ENCODE measurements at regions not wholly inside any gene's neighbourhood (a gene's known extent, or its start where the extent isn't known, plus 50 kb on each side); places are given as distances from the start of the nearest gene placed in this dataset.

DNA sequence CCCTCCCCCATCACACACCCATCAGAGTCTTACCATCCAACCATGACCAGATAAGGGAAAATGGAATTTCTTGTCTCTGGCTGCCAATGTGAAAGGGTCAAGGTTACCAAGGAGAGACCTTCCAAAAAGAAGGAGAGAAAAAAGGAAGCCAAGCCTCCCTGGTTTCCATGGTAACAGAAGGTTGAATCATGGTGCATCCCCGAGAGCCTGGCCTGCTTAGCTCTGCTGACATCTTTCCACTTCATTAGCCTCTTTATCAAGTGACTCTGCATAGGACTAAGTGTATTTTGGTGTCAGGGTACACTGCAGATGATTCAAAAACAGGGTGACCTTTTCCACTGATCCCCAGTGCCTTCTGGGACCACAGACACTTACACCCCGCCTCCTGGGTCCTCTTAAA is 225.7 kb upstream of the PPP2R3A start:
- TF ChIP-seq, protein P1, sequence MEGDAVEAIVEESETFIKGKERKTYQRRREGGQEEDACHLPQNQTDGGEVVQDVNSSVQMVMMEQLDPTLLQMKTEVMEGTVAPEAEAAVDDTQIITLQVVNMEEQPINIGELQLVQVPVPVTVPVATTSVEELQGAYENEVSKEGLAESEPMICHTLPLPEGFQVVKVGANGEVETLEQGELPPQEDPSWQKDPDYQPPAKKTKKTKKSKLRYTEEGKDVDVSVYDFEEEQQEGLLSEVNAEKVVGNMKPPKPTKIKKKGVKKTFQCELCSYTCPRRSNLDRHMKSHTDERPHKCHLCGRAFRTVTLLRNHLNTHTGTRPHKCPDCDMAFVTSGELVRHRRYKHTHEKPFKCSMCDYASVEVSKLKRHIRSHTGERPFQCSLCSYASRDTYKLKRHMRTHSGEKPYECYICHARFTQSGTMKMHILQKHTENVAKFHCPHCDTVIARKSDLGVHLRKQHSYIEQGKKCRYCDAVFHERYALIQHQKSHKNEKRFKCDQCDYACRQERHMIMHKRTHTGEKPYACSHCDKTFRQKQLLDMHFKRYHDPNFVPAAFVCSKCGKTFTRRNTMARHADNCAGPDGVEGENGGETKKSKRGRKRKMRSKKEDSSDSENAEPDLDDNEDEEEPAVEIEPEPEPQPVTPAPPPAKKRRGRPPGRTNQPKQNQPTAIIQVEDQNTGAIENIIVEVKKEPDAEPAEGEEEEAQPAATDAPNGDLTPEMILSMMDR (conservative IDR thresholded peaks at IDR 0.05 in 1 of 2, IDR thresholded peaks at IDR 0.05 in 1 of 2; ENCODE audit: extremely low read depth in 1 of 2, insufficient read depth in 1 of 2, low read depth in 1 of 2, low read length in 2 of 2): no peak
- no peak for TF ChIP-seq EZH2 (IDR thresholded peaks at IDR 0.05; ENCODE audit: borderline replicate concordance, low read length)

All from mammary epithelial cell (primary cell).